ENCODE measurements at regions not wholly inside any gene's neighbourhood (a gene's known extent, or its start where the extent isn't known, plus 50 kb on each side); places are given as distances from the start of the nearest gene placed in this dataset.

DNA sequence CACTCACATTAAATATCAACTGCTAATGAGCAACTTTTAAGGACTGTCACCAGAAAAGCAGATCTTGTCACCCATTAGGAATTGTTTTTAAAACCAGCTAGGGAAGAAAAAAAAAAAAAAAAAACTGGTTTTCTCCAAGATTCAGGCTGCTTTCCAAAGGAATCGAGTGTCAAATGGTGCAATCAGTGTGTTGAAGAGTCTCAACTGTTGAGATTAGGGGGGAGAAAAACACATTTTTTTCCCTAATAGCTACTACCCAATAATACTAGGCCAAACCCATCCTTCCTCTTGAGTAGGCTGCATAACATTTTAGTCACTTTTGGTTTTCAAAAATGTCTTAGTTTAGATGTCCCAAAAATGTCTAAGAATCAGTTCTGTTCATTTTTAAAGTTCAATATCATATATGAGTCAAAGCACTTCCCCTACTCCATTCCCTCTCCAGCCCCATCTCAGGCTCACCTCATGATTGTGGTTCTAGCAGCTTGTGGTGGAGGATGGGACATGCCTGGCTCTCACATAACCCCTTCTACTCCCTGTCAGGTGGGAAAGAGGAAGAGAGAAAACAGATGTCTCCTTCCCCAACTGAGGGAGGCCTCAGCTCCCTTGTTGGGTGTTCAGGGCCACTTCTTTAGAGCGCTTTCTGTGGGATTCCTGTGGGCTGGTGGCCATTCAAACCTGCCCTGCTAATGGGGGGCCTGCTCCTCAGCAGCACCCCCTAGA, 193.6 kb downstream of the CWF19L2 start:
- TF ChIP-seq, protein P1, sequence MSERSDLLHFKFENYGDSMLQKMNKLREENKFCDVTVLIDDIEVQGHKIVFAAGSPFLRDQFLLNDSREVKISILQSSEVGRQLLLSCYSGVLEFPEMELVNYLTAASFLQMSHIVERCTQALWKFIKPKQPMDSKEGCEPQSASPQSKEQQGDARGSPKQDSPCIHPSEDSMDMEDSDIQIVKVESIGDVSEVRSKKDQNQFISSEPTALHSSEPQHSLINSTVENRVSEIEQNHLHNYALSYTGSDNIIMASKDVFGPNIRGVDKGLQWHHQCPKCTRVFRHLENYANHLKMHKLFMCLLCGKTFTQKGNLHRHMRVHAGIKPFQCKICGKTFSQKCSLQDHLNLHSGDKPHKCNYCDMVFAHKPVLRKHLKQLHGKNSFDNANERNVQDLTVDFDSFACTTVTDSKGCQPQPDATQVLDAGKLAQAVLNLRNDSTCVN (tag by site-specific recombination; optimal IDR thresholded peaks at IDR 0.05) = no peak
- TF ChIP-seq ZNF580 (tag by site-specific recombination; IDR thresholded peaks at IDR 0.05) = no peak
- TF ChIP-seq, protein P2, sequence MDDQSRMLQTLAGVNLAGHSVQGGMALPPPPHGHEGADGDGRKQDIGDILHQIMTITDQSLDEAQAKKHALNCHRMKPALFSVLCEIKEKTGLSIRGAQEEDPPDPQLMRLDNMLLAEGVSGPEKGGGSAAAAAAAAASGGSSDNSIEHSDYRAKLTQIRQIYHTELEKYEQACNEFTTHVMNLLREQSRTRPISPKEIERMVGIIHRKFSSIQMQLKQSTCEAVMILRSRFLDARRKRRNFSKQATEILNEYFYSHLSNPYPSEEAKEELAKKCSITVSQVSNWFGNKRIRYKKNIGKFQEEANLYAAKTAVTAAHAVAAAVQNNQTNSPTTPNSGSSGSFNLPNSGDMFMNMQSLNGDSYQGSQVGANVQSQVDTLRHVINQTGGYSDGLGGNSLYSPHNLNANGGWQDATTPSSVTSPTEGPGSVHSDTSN (CRISPR knock-in tag; IDR thresholded peaks at IDR 0.05) = no peak
- no peak for TF ChIP-seq ZNF449 (tag by site-specific recombination; IDR thresholded peaks at IDR 0.05)
- no peak for TF ChIP-seq ZBTB8A (tag by site-specific recombination; IDR thresholded peaks at IDR 0.05)
- TF ChIP-seq, protein P3, sequence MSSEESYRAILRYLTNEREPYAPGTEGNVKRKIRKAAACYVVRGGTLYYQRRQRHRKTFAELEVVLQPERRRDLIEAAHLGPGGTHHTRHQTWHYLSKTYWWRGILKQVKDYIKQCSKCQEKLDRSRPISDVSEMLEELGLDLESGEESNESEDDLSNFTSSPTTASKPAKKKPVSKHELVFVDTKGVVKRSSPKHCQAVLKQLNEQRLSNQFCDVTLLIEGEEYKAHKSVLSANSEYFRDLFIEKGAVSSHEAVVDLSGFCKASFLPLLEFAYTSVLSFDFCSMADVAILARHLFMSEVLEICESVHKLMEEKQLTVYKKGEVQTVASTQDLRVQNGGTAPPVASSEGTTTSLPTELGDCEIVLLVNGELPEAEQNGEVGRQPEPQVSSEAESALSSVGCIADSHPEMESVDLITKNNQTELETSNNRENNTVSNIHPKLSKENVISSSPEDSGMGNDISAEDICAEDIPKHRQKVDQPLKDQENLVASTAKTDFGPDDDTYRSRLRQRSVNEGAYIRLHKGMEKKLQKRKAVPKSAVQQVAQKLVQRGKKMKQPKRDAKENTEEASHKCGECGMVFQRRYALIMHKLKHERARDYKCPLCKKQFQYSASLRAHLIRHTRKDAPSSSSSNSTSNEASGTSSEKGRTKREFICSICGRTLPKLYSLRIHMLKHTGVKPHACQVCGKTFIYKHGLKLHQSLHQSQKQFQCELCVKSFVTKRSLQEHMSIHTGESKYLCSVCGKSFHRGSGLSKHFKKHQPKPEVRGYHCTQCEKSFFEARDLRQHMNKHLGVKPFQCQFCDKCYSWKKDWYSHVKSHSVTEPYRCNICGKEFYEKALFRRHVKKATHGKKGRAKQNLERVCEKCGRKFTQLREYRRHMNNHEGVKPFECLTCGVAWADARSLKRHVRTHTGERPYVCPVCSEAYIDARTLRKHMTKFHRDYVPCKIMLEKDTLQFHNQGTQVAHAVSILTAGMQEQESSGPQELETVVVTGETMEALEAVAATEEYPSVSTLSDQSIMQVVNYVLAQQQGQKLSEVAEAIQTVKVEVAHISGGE (tag by site-specific recombination; conservative IDR thresholded peaks at IDR 0.05; ENCODE audit: low read depth) = no peak
- TF ChIP-seq ZNF394 (tag by site-specific recombination; IDR thresholded peaks at IDR 0.05; ENCODE audit: borderline replicate concordance) = no peak
- TF ChIP-seq ATF2 (tag by site-specific recombination; IDR thresholded peaks at IDR 0.05; ENCODE audit: low read depth) = no peak
- TF ChIP-seq, protein P4, sequence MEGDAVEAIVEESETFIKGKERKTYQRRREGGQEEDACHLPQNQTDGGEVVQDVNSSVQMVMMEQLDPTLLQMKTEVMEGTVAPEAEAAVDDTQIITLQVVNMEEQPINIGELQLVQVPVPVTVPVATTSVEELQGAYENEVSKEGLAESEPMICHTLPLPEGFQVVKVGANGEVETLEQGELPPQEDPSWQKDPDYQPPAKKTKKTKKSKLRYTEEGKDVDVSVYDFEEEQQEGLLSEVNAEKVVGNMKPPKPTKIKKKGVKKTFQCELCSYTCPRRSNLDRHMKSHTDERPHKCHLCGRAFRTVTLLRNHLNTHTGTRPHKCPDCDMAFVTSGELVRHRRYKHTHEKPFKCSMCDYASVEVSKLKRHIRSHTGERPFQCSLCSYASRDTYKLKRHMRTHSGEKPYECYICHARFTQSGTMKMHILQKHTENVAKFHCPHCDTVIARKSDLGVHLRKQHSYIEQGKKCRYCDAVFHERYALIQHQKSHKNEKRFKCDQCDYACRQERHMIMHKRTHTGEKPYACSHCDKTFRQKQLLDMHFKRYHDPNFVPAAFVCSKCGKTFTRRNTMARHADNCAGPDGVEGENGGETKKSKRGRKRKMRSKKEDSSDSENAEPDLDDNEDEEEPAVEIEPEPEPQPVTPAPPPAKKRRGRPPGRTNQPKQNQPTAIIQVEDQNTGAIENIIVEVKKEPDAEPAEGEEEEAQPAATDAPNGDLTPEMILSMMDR (tag by site-specific recombination; IDR thresholded peaks at IDR 0.05) = no peak
- TF ChIP-seq ZNF785 (tag by site-specific recombination; IDR thresholded peaks at IDR 0.05) = no peak
- no peak for TF ChIP-seq TSHZ1 (tag by site-specific recombination; IDR thresholded peaks at IDR 0.05; ENCODE audit: borderline replicate concordance)
- TF ChIP-seq ZNF292 (tag by site-specific recombination; IDR thresholded peaks at IDR 0.05; ENCODE audit: borderline replicate concordance, low read depth) = no peak
- no peak for TF ChIP-seq ZNF23 (tag by site-specific recombination; IDR thresholded peaks at IDR 0.05; ENCODE audit: borderline replicate concordance)

Measured in HEK293 (cell line).